SKM-1 treated with dmso at 0.1 percent for 144 hours (cell line): ENCODE measurements at regions not wholly inside any gene's neighbourhood (a gene's known extent, or its start where the extent isn't known, plus 50 kb on each side); places are given as distances from the start of the nearest gene placed in this dataset.

Experiments used
- DNase-seq: peaks from one replicate; lab custom pipeline; 2025; ENCODE audit not compliant: unreplicated experiment; lab: John Stamatoyannopoulos, UW

GRCh38 chr16:66152823-66153393 is 213.6 kb upstream of the CDH5 start:
- DNase-seq: no peak

DNA sequence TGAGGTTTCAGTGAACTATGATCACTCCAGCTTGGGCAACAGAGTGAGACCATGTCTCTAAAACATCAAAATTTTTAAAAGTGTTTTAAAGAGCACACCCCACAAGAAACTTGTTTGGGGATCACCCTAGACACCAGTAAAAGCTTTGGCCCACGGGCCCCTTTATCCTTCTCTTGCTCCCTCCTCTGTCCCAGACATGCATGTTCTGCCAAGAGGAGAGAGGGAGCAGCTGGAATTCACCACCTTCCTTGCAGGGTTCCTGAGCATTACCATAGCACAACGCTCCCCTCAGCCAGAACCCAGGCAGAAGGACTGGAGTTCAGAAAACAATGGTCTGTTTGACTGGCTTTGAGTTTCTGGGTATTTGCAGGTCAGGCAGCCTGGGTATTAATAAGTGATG is 214.3 kb upstream of the CDH5 start:
- DNase-seq: no peak

- DNase-seq: no peak
These were observed 215.6 kb upstream of the CDH5 start for GRCh38 chr16:66150698-66151482.

- no peak for DNase-seq
These were observed 219.2 kb upstream of the CDH5 start for GRCh38 chr16:66147291-66147690.

GRCh38 chr16:66146798-66147197 is 219.7 kb upstream of the CDH5 start:
- DNase-seq: no peak

GRCh38 chr16:66144641-66145040 is 221.8 kb upstream of the CDH5 start:
- DNase-seq: no peak

- DNase-seq: no peak
These were observed 223.1 kb upstream of the CDH5 start for GRCh38 chr16:66143415-66143814.

DNA sequence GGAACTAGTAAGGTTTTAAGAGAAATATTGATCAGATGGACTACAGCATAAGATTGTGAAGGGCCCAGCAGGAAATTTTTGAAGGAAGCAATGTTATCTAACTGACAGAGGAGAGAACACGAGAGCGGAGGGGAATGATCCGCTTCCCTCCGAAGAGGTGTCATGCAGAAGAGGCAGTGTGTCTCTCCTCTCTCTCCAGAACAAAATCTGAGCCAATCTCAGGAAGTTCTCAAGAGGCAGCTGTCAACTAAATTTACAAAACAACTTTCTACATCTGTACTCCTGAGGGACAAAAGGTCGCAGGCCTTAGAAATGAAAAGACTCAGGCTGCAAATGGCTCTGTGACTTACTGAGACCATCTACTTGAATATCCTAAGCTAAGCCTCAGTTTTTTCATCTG is 224.6 kb upstream of the CDH5 start:
- no peak for DNase-seq

DNA sequence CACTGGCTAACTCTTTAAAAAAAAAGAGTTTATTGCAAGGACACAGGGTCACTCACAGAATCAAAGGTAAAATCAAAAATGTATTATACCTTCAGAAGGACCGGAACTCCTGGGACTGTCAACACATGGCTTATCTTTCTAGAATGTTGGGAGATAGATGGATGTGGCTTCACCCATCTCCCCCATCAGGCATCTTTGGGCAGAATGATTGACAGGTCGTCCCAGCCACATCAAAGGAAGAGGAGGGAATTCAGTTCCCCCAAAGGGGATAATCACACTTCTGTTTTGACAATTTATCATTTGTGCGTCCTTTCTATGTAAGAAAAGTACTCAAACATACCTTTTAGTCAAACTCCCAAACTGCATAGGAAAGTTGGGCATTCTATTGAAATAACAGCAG is 228.6 kb upstream of the CDH5 start:
- DNase-seq: no peak

- DNase-seq: no peak
These were observed 229.7 kb upstream of the CDH5 start for GRCh38 chr16:66136841-66137240.

GRCh38 chr16:66135838-66136237 is 230.7 kb upstream of the CDH5 start:
- no peak for DNase-seq

GRCh38 chr16:66135421-66135831 is 231.1 kb upstream of the CDH5 start:
- DNase-seq: no peak

GRCh38 chr16:66134875-66135274 is 231.6 kb upstream of the CDH5 start:
- no peak for DNase-seq

- DNase-seq: no peak
These were observed 232.7 kb upstream of the CDH5 start for GRCh38 chr16:66133643-66134338.

- DNase-seq: no peak
These were observed 234.6 kb upstream of the CDH5 start for GRCh38 chr16:66131895-66132294.

GRCh38 chr16:66131156-66131807 is 235.2 kb upstream of the CDH5 start:
- no peak for DNase-seq

DNA sequence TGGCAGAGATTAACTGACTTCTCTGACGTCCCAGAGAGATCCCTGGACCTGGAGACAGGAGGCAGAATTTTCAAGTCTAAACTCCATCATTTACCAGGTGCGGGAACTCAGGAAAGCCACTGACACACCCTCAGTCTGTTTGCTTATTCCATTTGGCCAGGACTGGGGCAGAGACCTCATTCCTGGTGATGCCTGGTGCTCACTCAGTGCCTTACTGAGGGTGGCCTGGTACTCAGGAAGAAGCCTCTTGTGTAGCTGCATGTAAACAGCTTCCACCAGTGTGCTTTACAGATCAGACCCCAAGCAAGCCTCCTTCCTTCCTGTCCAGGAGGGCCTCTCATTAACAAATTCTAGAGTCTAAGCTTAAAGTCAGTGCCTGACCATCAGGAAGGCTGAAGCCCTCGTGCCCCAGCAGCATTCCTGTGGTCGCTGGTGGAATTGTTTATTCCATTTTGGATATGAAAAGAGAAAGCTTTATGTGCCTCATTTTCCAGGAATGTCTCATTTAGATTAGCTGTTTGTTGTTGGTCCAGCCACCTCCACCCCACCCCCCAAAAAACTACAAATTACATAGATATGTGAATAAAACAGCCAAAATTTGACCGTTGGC is 236.1 kb upstream of the CDH5 start:
- no peak for DNase-seq

- no peak for DNase-seq
These were observed 237.3 kb upstream of the CDH5 start for GRCh38 chr16:66129196-66129595.

GRCh38 chr16:66128371-66128770 is 238.1 kb upstream of the CDH5 start:
- no peak for DNase-seq

GRCh38 chr16:66127459-66128370 is 238.8 kb upstream of the CDH5 start:
- DNase-seq: no peak
